NB4 (cell line): ENCODE measurements at regions not wholly inside any gene's neighbourhood (a gene's known extent, or its start where the extent isn't known, plus 50 kb on each side); places are given as distances from the start of the nearest gene placed in this dataset.

ENCODE experiments used
- POLR2A ChIP-seq: IDR thresholded peaks from 2 replicates; pipeline ENCODE4 v1.6.1; 2011; ENCODE audit warnings: mild to moderate bottlenecking; ENCODE audit not compliant: insufficient read length; ENCODE audit errors: extremely low read depth
- TF ChIP-seq, protein P1 (sequence below): IDR thresholded peaks from one replicate; pipeline ENCODE4 v1.5.1; 2012; ENCODE audit warnings: low read depth, low read length

DNA sequence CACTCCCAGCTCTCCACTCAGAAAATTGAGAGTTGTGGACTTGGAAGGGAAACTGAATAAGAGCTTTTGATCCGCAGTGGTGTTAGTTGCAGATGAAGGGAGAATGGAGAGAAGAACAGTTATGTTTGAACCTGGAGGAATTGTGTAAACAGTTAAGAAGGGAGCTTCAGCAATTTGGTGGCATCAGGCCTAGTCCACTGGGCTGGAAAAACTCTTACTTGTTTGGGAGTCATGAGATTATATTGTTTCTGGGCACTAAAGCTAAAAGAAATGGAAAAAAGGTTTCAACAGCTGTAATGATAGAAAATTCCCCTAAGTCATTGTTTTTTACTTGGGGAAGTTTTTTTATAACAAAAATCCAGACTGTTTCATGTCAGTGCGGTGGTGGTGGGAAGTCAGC, 256.1 kb upstream of the C1orf87 start:
- TF ChIP-seq, protein P1, sequence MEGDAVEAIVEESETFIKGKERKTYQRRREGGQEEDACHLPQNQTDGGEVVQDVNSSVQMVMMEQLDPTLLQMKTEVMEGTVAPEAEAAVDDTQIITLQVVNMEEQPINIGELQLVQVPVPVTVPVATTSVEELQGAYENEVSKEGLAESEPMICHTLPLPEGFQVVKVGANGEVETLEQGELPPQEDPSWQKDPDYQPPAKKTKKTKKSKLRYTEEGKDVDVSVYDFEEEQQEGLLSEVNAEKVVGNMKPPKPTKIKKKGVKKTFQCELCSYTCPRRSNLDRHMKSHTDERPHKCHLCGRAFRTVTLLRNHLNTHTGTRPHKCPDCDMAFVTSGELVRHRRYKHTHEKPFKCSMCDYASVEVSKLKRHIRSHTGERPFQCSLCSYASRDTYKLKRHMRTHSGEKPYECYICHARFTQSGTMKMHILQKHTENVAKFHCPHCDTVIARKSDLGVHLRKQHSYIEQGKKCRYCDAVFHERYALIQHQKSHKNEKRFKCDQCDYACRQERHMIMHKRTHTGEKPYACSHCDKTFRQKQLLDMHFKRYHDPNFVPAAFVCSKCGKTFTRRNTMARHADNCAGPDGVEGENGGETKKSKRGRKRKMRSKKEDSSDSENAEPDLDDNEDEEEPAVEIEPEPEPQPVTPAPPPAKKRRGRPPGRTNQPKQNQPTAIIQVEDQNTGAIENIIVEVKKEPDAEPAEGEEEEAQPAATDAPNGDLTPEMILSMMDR: no peak
- no peak for TF ChIP-seq POLR2A
